Mucosa of gallbladder (tissue), 1 donor: ENCODE measurements at regions not wholly inside any gene's neighbourhood (a gene's known extent, or its start where the extent isn't known, plus 50 kb on each side); places are given as distances from the start of the nearest gene placed in this dataset.
"Not testable (repeated sequence)": the region's sequence is repeated elsewhere in the genome, so short reads cannot be mapped to it uniquely, and the experiment has no call there.

Experiments
- DNase-seq: peaks from one replicate; pipeline ENCODE4 v3.0.0-alpha.2; 2020; ENCODE audit warnings: low spot score
- donor health status: DM: no; HTN: no; CAD: no.

- no peak for DNase-seq
Measured at GRCh38 chr22:48779661-48780596, 1047.7 kb downstream of the BRD1 start.

GRCh38 chr22:48779211-48779643 is 1048.4 kb downstream of the BRD1 start:
- no peak for DNase-seq

GRCh38 chr22:48778308-48779195 is 1049.1 kb downstream of the BRD1 start:
- no peak for DNase-seq

- DNase-seq: no peak
Measured at GRCh38 chr22:48772286-48772907, 1055.3 kb downstream of the BRD1 start.

GRCh38 chr22:48765595-48765994 is 1062.1 kb downstream of the BRD1 start:
- DNase-seq: no peak

- DNase-seq: peak; percentile 8
Measured at GRCh38 chr22:48761546-48761945, 1066.1 kb downstream of the BRD1 start.

- DNase-seq: peak; percentile 7
Measured at GRCh38 chr22:48760481-48761390, 1066.9 kb downstream of the BRD1 start.

GRCh38 chr22:48758881-48759875 is 1068.5 kb downstream of the BRD1 start:
- DNase-seq: no peak

- DNase-seq: peak; percentile 6
Measured at GRCh38 chr22:48757985-48758561, 1069.6 kb downstream of the BRD1 start.

- DNase-seq: peak; percentile 7
Measured at GRCh38 chr22:48757581-48757980, 1070.1 kb downstream of the BRD1 start.

GRCh38 chr22:48757135-48757534 is 1070.5 kb downstream of the BRD1 start:
- not testable (repeated sequence) for DNase-seq

- peak; percentile 3 for DNase-seq
Measured at GRCh38 chr22:48756146-48757111, 1071.2 kb downstream of the BRD1 start.

- peak; percentile 7 for DNase-seq
Measured at GRCh38 chr22:48755059-48755949, 1072.4 kb downstream of the BRD1 start.

GRCh38 chr22:48754611-48755058 is 1073.0 kb downstream of the BRD1 start:
- DNase-seq: peak; percentile 3

GRCh38 chr22:48753752-48754517 is 1073.7 kb downstream of the BRD1 start:
- DNase-seq: peak; percentile 8

GRCh38 chr22:48753381-48753730 is 1074.3 kb downstream of the BRD1 start:
- DNase-seq: no peak
